ENCODE measurements at regions not wholly inside any gene's neighbourhood (a gene's known extent, or its start where the extent isn't known, plus 50 kb on each side); places are given as distances from the start of the nearest gene placed in this dataset.

GRCh38 chr15:92803852-92804609, 96.1 kb upstream of the CHD2 start (continued):
- peak; percentile 93; the same call in 1 of the 2 replicates for TF ChIP-seq AHDC1 (CRISPR knock-in tag; IDR thresholded peaks at IDR 0.05; ENCODE audit: borderline replicate concordance)
- TF ChIP-seq ZNF263 (CRISPR knock-in tag; IDR thresholded peaks at IDR 0.05) = no peak; the same call in 1 of the 2 replicates
- TF ChIP-seq, protein P1, sequence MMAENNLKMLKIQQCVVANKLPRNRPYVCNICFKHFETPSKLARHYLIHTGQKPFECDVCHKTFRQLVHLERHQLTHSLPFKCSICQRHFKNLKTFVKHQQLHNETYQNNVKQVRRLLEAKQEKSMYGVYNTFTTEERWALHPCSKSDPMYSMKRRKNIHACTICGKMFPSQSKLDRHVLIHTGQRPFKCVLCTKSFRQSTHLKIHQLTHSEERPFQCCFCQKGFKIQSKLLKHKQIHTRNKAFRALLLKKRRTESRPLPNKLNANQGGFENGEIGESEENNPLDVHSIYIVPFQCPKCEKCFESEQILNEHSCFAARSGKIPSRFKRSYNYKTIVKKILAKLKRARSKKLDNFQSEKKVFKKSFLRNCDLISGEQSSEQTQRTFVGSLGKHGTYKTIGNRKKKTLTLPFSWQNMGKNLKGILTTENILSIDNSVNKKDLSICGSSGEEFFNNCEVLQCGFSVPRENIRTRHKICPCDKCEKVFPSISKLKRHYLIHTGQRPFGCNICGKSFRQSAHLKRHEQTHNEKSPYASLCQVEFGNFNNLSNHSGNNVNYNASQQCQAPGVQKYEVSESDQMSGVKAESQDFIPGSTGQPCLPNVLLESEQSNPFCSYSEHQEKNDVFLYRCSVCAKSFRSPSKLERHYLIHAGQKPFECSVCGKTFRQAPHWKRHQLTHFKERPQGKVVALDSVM (CRISPR knock-in tag; IDR thresholded peaks at IDR 0.05) = peak; percentile 73
- peak; percentile 59; the same call in 1 of the 2 replicates for TF ChIP-seq GATA4 (IDR thresholded peaks at IDR 0.05; ENCODE audit: borderline replicate concordance, low read depth)
- TF ChIP-seq ZNF672 (CRISPR knock-in tag; IDR thresholded peaks at IDR 0.05) = no peak; the same call in 1 of the 2 replicates
- no peak for TF ChIP-seq NFRKB (IDR thresholded peaks at IDR 0.05)
- TF ChIP-seq, protein P2, sequence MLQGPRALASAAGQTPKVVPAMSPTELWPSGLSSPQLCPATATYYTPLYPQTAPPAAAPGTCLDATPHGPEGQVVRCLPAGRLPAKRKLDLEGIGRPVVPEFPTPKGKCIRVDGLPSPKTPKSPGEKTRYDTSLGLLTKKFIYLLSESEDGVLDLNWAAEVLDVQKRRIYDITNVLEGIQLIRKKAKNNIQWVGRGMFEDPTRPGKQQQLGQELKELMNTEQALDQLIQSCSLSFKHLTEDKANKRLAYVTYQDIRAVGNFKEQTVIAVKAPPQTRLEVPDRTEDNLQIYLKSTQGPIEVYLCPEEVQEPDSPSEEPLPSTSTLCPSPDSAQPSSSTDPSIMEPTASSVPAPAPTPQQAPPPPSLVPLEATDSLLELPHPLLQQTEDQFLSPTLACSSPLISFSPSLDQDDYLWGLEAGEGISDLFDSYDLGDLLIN (CRISPR knock-in tag; IDR thresholded peaks at IDR 0.05; ENCODE audit: borderline replicate concordance) = no peak
- TF ChIP-seq ZNF264 (CRISPR knock-in tag; IDR thresholded peaks at IDR 0.05) = peak; percentile 66; the same call in 1 of the 2 replicates
- no peak for TF ChIP-seq MTF2 (CRISPR knock-in tag; IDR thresholded peaks at IDR 0.05; ENCODE audit: borderline replicate concordance)
- TF ChIP-seq TCF12 (IDR thresholded peaks at IDR 0.05) = no peak
- TF ChIP-seq TCF12 (CRISPR knock-in tag; IDR thresholded peaks at IDR 0.05) = peak; percentile 87; the same call in 1 of the 2 replicates
- TF ChIP-seq GATAD2A (CRISPR knock-in tag; IDR thresholded peaks at IDR 0.05) = peak; percentile 99
- TF ChIP-seq ZNF83 (CRISPR knock-in tag; IDR thresholded peaks at IDR 0.05; ENCODE audit: borderline replicate concordance) = no peak
- TF ChIP-seq MLLT10 (CRISPR knock-in tag; IDR thresholded peaks at IDR 0.05) = no peak
- no peak for TF ChIP-seq CHCHD3 (CRISPR knock-in tag; IDR thresholded peaks at IDR 0.05)
- TF ChIP-seq KMT2A (CRISPR knock-in tag; IDR thresholded peaks at IDR 0.05) = no peak
- TF ChIP-seq KAT7 (CRISPR knock-in tag; IDR thresholded peaks at IDR 0.05; ENCODE audit: borderline replicate concordance) = no peak
- peak; percentile 69 for TF ChIP-seq TCF7 (IDR thresholded peaks at IDR 0.05; ENCODE audit: low read depth)
- no peak for TF ChIP-seq ZNF552 (CRISPR knock-in tag; IDR thresholded peaks at IDR 0.05; ENCODE audit: borderline replicate concordance)
- TF ChIP-seq SAP130 (CRISPR knock-in tag; IDR thresholded peaks at IDR 0.05; ENCODE audit: low read depth) = peak; percentile 91
- no peak for TF ChIP-seq EED (CRISPR knock-in tag; IDR thresholded peaks at IDR 0.05)
- TF ChIP-seq ZNF234 (CRISPR knock-in tag; conservative IDR thresholded peaks at IDR 0.05) = no peak
- TF ChIP-seq ZKSCAN1 (IDR thresholded peaks at IDR 0.05; ENCODE audit: low read length) = no peak
- TF ChIP-seq FOXO1 (CRISPR knock-in tag; IDR thresholded peaks at IDR 0.05) = peak; percentile 96
